ENCODE measurements at regions not wholly inside any gene's neighbourhood (a gene's known extent, or its start where the extent isn't known, plus 50 kb on each side); places are given as distances from the start of the nearest gene placed in this dataset.

DNA sequence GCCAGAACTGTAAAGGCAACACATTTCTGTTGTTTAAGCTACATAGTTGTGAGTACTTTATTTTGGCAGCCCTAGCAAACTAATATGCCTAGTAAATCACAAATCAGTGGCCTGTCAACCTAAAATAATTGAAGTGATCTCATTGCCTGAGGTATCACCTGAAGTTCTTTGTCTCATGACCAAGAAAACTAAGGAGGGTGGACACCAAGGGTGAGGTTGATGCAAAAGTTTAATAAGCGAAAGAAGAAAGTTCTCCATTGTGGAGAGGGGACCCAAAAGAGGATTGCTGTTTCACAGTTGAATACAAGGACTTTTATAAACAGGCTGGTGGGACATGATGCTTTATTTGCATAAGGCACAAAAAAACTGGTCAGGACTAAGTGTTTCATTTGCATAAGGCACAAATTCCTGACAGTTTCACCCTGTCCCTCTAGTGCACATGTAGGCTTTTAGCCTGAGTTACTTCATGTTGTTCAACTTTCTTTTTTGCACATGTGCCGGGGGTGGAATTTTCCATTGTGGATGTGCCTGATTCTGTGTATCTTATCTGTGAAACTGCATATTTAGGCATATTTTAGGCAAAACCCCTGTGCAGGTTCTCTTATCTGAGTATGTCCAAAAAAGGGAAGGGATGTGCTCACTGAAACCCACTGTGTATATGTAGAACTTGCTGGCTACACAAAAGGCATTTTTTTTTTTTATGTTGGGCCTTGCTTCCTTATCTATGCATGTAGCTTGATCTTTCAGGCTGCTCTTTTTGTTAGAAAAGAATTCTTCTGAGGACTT, 108.6 kb upstream of the RAI14 start:
- ChIA-PET CTCF (no interaction called here), POLR2A (ENCODE audit: unreplicated experiment) (no interaction called here)
- Histone ChIP-seq H3K27ac (no peak overlapping the region), H3K9me2 (ENCODE audit: insufficient read depth) (0 out of 2 replicates have a peak, but pooled peaks cover 5% of the 10 kb centered on the region), H4K20me1 (ENCODE audit: insufficient read depth) (no peaks in the 10 kb centered on the region), H3K4me3 (no peak overlapping the region), H3K4me2 (no peak overlapping the region), H3K4me1 (replicated peaks; ENCODE audit: insufficient read depth) (no peaks in the 10 kb centered on the region), H3K79me2 (ENCODE audit: low read depth) (no peaks in the 10 kb centered on the region), H3K9me3 (ENCODE audit: insufficient read depth, low read depth) (peaks cover 39% of the 10 kb centered on the region), H3F3A (ENCODE audit: insufficient read depth, low read depth) (no peaks in the 10 kb centered on the region), H3K27me3 (ENCODE audit: insufficient read depth, low read depth) (no peaks in the 10 kb centered on the region), H3K36me3 (ENCODE audit: low read depth) (no peaks in the 10 kb centered on the region), H2AFZ (no peak overlapping the region)
- intact Hi-C loops (cut with micrococcal nuclease; ENCODE audit: unreplicated experiment): no loop called here
- BruUV-seq (replicated peaks): no TSS peak
- no peak for DNase-seq
- no peak for TF ChIP-seq EZH2 (IDR thresholded peaks at IDR 0.05; ENCODE audit: low read depth)
- TF ChIP-seq CTCF (conservative IDR thresholded peaks at IDR 0.05): no peak

GRCh38 chr5:34548086-34548403, 108.1 kb upstream of the RAI14 start:
- ChIA-PET POLR2A (ENCODE audit: unreplicated experiment) (no interaction called here), CTCF (no interaction called here)
- no peaks in the 10 kb centered on the region for H3K27me3 ChIP-seq (ENCODE audit: insufficient read depth, low read depth)
- H3F3A ChIP-seq (ENCODE audit: insufficient read depth, low read depth): no peaks in the 10 kb centered on the region
- DNase-seq: no peak
- no peaks in the 10 kb centered on the region for H3K4me1 ChIP-seq (replicated peaks; ENCODE audit: insufficient read depth)
- no peak overlapping the region for H3K4me2 ChIP-seq
- intact Hi-C loops (cut with micrococcal nuclease; ENCODE audit: unreplicated experiment): no loop called here
- H4K20me1 ChIP-seq (ENCODE audit: insufficient read depth): no peaks in the 10 kb centered on the region
- no peak overlapping the region for H3K27ac ChIP-seq
- H3K9me2 ChIP-seq (ENCODE audit: insufficient read depth): 0 out of 2 replicates have a peak, but pooled peaks cover 5% of the 10 kb centered on the region
- H3K9me3 ChIP-seq (ENCODE audit: insufficient read depth, low read depth): peaks cover 39% of the 10 kb centered on the region
- H3K36me3 ChIP-seq (ENCODE audit: low read depth): no peaks in the 10 kb centered on the region
- 0 out of 2 replicates have a peak overlapping the region, but pooled peaks have one; percentile 2 for H2AFZ ChIP-seq
- TF ChIP-seq EZH2 (IDR thresholded peaks at IDR 0.05; ENCODE audit: low read depth): no peak
- no TSS peak for BruUV-seq (replicated peaks)
- H3K79me2 ChIP-seq (ENCODE audit: low read depth): no peaks in the 10 kb centered on the region
- H3K4me3 ChIP-seq: no peak overlapping the region

DNA sequence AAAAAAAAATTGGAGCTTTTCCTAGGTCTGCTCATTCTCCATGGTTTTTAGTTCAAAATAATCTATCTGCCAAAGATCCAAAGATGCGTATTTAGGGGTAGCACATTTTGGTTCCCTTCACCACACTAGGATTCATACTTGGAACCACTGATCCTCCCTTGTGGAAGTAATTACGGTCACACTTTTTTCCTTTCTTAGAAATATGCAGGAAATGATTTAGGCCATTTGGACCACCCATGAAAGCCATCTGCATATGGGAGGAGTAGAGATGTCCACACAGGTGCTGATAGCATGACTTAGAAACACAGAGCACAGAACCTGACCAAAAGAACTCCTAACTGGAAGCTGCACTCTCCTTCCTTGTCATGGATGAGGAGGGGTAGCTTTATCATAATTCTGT, 105.9 kb upstream of the RAI14 start:
- ChIA-PET CTCF (interaction anchor here (0.7 kb wide), 1 partner anchor 150 kb away, joined by 3 read pairs; no protein-coding TSS in a partner anchor), POLR2A (ENCODE audit: unreplicated experiment) (interaction anchor here (0.7 kb wide), 1 partner anchor 9 kb away, joined by 6 read pairs; no protein-coding TSS in a partner anchor)
- H3F3A ChIP-seq (ENCODE audit: insufficient read depth, low read depth): no peaks in the 10 kb centered on the region
- no peaks in the 10 kb centered on the region for H3K27me3 ChIP-seq (ENCODE audit: insufficient read depth, low read depth)
- no peaks in the 10 kb centered on the region for H4K20me1 ChIP-seq (ENCODE audit: insufficient read depth)
- no peaks in the 10 kb centered on the region for H3K4me1 ChIP-seq (replicated peaks; ENCODE audit: insufficient read depth)
- H2AFZ ChIP-seq: no peak overlapping the region
- no peak overlapping the region for H3K4me3 ChIP-seq
- no peak for TF ChIP-seq CTCF (conservative IDR thresholded peaks at IDR 0.05)
- no peak for TF ChIP-seq EZH2 (IDR thresholded peaks at IDR 0.05; ENCODE audit: low read depth)
- no TSS peak for BruUV-seq (replicated peaks)
- H3K27ac ChIP-seq: no peak overlapping the region
- peaks cover 26% of the 10 kb centered on the region for H3K9me3 ChIP-seq (ENCODE audit: insufficient read depth, low read depth)
- H3K4me2 ChIP-seq: no peak overlapping the region
- H3K79me2 ChIP-seq (ENCODE audit: low read depth): no peaks in the 10 kb centered on the region
- 0 out of 2 replicates have a peak, but pooled peaks cover 5% of the 10 kb centered on the region for H3K9me2 ChIP-seq (ENCODE audit: insufficient read depth)
- intact Hi-C loops (cut with micrococcal nuclease; ENCODE audit: unreplicated experiment): no loop called here
- DNase-seq: no peak
- no peaks in the 10 kb centered on the region for H3K36me3 ChIP-seq (ENCODE audit: low read depth)

Measured in PC-9 (cell line).